ENCODE measurements at regions not wholly inside any gene's neighbourhood (a gene's known extent, or its start where the extent isn't known, plus 50 kb on each side); places are given as distances from the start of the nearest gene placed in this dataset.
"Not testable (repeated sequence)": the region's sequence is repeated elsewhere in the genome, so short reads cannot be mapped to it uniquely, and the experiment has no call there.

DNA sequence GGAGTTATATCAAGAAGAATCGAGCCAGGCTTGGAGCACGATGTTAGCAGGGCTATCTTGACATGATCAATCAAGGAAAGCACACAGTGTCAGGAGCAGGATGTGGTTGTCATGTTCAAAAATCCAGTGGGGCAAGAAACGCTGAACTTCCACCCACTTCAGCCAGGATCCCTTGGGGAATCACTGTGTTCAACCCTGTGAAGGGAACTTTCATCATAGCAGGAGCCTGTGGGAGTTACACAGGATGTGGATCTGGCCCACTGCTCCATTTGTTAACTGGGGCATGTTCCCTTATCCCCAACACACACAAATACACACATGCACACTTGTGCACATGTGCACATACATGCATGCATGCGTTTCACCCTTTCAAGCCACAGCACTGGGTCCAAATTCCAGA lies 619.3 kb downstream of the SPATA31A6 start:
- POLR2A ChIA-PET (ENCODE audit: unreplicated experiment); intact Hi-C loops (cut with micrococcal nuclease); H3K9ac ChIP-seq (ENCODE audit: low read length); H3K9me3 ChIP-seq (ENCODE audit: low read length); DNase-seq; H4K20me1 ChIP-seq (ENCODE audit: low read length); H3K27me3 ChIP-seq (ENCODE audit: low read length); H3K4me2 ChIP-seq (ENCODE audit: low read length); H3F3A ChIP-seq (ENCODE audit: low read length, unreplicated experiment); ATAC-seq; CTCF ChIA-PET; H3K4me3 ChIP-seq (ENCODE audit: low read length); H3K79me2 ChIP-seq (ENCODE audit: low read length); H3K9me2 ChIP-seq (replicated peaks; ENCODE audit: low read length); BruUV-seq (replicated peaks); H2AFZ ChIP-seq (ENCODE audit: low read length); H3K27ac ChIP-seq (ENCODE audit: low read length); H3K4me1 ChIP-seq (ENCODE audit: insufficient read depth, low read length); H3K36me3 ChIP-seq (ENCODE audit: low read depth, low read length): not testable (repeated sequence)

DNA sequence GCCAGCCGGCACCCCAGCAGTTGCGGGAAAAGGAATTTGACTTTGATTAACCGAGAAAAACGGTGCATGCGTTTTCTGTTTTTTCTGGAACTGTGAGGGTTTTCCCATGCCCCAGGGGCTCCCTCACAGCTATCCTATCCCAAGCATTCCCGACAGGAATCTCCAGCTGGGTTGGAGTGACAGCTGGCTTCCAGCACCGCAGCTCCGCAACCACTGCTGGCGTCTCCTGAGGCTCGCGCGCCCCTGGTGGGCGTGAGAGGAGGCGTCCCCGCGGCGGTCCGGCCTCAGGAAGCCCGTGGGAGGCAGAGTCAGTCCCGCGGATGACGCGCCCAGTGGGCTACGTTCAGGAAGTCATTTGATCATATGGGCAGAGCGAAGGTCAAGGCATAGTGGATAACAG lies 623.2 kb downstream of the SPATA31A6 start:
- H3K9ac ChIP-seq (ENCODE audit: low read length); H3K27ac ChIP-seq (ENCODE audit: low read length); ATAC-seq; H3K9me2 ChIP-seq (replicated peaks; ENCODE audit: low read length); intact Hi-C loops (cut with micrococcal nuclease); DNase-seq; POLR2A ChIA-PET (ENCODE audit: unreplicated experiment); H3K4me3 ChIP-seq (ENCODE audit: low read length); H3F3A ChIP-seq (ENCODE audit: low read length, unreplicated experiment); H3K4me2 ChIP-seq (ENCODE audit: low read length); H3K9me3 ChIP-seq (ENCODE audit: low read length); H3K36me3 ChIP-seq (ENCODE audit: low read depth, low read length); H2AFZ ChIP-seq (ENCODE audit: low read length); H3K79me2 ChIP-seq (ENCODE audit: low read length); H3K4me1 ChIP-seq (ENCODE audit: insufficient read depth, low read length); BruUV-seq (replicated peaks); CTCF ChIA-PET; H3K27me3 ChIP-seq (ENCODE audit: low read length); H4K20me1 ChIP-seq (ENCODE audit: low read length): not testable (repeated sequence)

DNA sequence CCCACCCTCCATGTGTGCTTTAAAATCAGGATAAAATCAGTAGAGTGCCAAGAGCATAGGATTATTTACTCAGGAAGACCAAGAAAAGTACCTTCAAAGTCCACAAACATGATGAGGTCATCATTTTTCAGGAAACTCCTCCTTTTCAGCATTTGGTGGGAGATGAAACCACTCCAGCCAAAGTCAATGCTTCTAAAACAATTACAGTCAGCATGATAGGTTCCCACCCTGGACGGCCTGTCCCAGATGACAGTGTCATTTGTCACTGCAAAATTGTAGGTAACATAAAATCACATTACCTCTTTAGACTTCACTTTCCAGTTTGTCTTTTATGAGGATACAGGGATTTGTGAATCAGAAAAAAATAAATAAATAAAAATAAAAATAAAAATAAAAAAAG lies 638.0 kb downstream of the SPATA31A6 start:
- H4K20me1 ChIP-seq (ENCODE audit: low read length); DNase-seq; H3K9me3 ChIP-seq (ENCODE audit: low read length); H3K4me2 ChIP-seq (ENCODE audit: low read length); H3K27ac ChIP-seq (ENCODE audit: low read length); H2AFZ ChIP-seq (ENCODE audit: low read length); H3K36me3 ChIP-seq (ENCODE audit: low read depth, low read length); H3F3A ChIP-seq (ENCODE audit: low read length, unreplicated experiment); intact Hi-C loops (cut with micrococcal nuclease); POLR2A ChIA-PET (ENCODE audit: unreplicated experiment); CTCF ChIA-PET; H3K27me3 ChIP-seq (ENCODE audit: low read length); H3K4me1 ChIP-seq (ENCODE audit: insufficient read depth, low read length); ATAC-seq; H3K9ac ChIP-seq (ENCODE audit: low read length); H3K4me3 ChIP-seq (ENCODE audit: low read length); H3K79me2 ChIP-seq (ENCODE audit: low read length); H3K9me2 ChIP-seq (replicated peaks; ENCODE audit: low read length); BruUV-seq (replicated peaks): not testable (repeated sequence)

DNA sequence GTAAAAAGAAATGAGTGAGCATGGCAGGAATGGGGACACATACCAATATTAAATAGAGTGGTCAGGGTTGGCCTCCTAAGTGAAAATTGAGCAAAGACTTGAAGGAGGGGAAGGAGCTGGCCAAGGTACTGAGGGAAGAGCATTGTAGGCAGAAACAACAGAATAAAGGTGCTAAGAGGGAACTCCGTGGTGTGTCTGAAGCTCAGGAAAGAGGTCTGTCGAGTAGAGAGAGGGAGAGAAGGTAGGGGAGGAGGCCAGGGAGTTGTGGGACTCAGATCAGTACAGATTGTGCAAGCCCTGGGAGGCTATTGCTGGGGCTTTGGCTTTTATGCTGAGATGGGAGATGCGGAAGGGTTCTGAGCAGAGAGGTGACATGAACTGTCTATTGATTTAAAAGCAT lies 664.7 kb downstream of the SPATA31A6 start:
- H3K36me3 ChIP-seq (ENCODE audit: low read depth, low read length); H2AFZ ChIP-seq (ENCODE audit: low read length); H3K4me3 ChIP-seq (ENCODE audit: low read length); H3K9me3 ChIP-seq (ENCODE audit: low read length); CTCF ChIA-PET; H4K20me1 ChIP-seq (ENCODE audit: low read length); H3K27me3 ChIP-seq (ENCODE audit: low read length); DNase-seq; H3K4me1 ChIP-seq (ENCODE audit: insufficient read depth, low read length); H3F3A ChIP-seq (ENCODE audit: low read length, unreplicated experiment); H3K79me2 ChIP-seq (ENCODE audit: low read length); H3K9me2 ChIP-seq (replicated peaks; ENCODE audit: low read length); H3K9ac ChIP-seq (ENCODE audit: low read length); H3K27ac ChIP-seq (ENCODE audit: low read length); BruUV-seq (replicated peaks); ATAC-seq; H3K4me2 ChIP-seq (ENCODE audit: low read length); intact Hi-C loops (cut with micrococcal nuclease); POLR2A ChIA-PET (ENCODE audit: unreplicated experiment): not testable (repeated sequence)

DNA sequence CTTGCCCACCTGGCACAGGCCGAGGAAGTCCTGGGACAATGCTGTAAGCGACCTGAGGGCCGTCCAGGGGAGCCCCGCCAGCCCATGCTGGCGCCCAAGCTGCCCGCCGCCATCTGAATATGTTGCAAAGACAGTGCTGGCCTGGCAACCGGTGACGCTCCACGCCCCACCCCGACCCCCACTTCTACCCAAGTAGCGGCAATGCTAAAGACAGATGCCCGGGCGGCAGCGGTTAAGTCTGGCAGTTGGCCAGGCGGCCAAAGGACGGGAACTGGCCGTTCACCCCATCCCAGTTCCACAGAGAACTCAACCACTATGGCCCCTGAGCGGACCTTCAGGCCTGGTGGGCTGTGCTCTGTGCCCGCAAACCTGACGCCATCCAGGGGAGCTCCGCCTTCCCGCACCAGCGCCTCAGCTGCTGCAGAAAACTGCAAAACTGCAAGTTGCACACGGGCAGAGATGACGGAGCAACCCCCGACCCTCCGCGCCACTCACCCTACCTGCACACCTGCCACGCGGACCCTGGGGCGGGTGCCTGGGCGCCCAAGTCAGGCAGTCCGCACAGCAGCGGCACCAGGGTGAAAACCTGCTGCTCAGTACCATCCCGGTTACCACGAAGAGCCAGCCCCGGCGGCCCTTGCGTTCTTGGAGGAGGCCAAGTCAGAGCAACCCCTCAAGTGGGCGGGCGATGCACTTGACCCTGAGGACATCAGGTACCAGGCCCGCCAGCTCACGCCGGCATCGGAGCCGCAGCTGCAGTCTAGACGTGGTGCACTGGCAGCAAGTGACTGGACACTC lies 667.6 kb downstream of the SPATA31A6 start:
- H3K9ac ChIP-seq (ENCODE audit: low read length); H3K79me2 ChIP-seq (ENCODE audit: low read length); BruUV-seq (replicated peaks); H3F3A ChIP-seq (ENCODE audit: low read length, unreplicated experiment); H3K36me3 ChIP-seq (ENCODE audit: low read depth, low read length); H3K27me3 ChIP-seq (ENCODE audit: low read length); H3K4me3 ChIP-seq (ENCODE audit: low read length); H2AFZ ChIP-seq (ENCODE audit: low read length); H3K9me3 ChIP-seq (ENCODE audit: low read length); H3K9me2 ChIP-seq (replicated peaks; ENCODE audit: low read length); CTCF ChIA-PET; H3K4me1 ChIP-seq (ENCODE audit: insufficient read depth, low read length); H4K20me1 ChIP-seq (ENCODE audit: low read length); H3K27ac ChIP-seq (ENCODE audit: low read length); DNase-seq; ATAC-seq; intact Hi-C loops (cut with micrococcal nuclease); H3K4me2 ChIP-seq (ENCODE audit: low read length); POLR2A ChIA-PET (ENCODE audit: unreplicated experiment): not testable (repeated sequence)

DNA sequence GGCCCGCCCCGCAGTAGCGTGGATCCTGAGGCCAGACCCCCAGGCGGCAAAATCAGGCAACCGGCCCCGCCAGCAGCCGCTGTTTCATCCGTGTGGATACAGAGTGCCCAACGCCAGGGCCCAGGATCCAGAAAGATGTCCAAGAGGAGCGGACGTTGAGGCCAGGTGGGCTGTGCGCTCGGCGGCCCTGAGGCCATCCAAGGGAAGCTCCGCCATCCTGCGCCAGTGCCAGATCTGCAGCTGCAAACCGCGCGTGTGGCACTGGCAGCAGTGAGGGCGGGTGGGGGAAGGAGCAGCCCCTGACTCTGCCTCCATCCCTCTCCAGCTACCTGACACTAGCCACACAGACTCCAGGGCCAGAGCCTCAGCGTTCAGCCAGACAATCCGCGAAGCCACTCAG lies 668.2 kb downstream of the SPATA31A6 start:
- H3K27me3 ChIP-seq (ENCODE audit: low read length); BruUV-seq (replicated peaks); H3K9ac ChIP-seq (ENCODE audit: low read length); H3K9me3 ChIP-seq (ENCODE audit: low read length); H3K27ac ChIP-seq (ENCODE audit: low read length); H2AFZ ChIP-seq (ENCODE audit: low read length); H3K4me2 ChIP-seq (ENCODE audit: low read length); CTCF ChIA-PET; H3K9me2 ChIP-seq (replicated peaks; ENCODE audit: low read length); H4K20me1 ChIP-seq (ENCODE audit: low read length); intact Hi-C loops (cut with micrococcal nuclease); H3F3A ChIP-seq (ENCODE audit: low read length, unreplicated experiment); ATAC-seq; H3K79me2 ChIP-seq (ENCODE audit: low read length); H3K36me3 ChIP-seq (ENCODE audit: low read depth, low read length); H3K4me3 ChIP-seq (ENCODE audit: low read length); H3K4me1 ChIP-seq (ENCODE audit: insufficient read depth, low read length); DNase-seq; POLR2A ChIA-PET (ENCODE audit: unreplicated experiment): not testable (repeated sequence)
